T-helper 2 cell treated with Interferon-gamma antibody and Interleukin-4, amounts not matched to agents 100 ng/mL and 5 ng/mL, for 36 hours (primary cell): ENCODE measurements at regions not wholly inside any gene's neighbourhood (a gene's known extent, or its start where the extent isn't known, plus 50 kb on each side); places are given as distances from the start of the nearest gene placed in this dataset.
"Not testable (repeated sequence)": the region's sequence is repeated elsewhere in the genome, so short reads cannot be mapped to it uniquely, and the experiment has no call there.

Source experiments
- intact Hi-C: fragments of 100-400 bp; cut with micrococcal nuclease; formaldehyde crosslinking; loops from one replicate; pipeline ENCODE4 v1.15.1; 2023

- intact Hi-C loops, result no loop called here
Measured at GRCh38 chr11:109677231-109677630, 255.2 kb downstream of the C11orf87 start.

- intact Hi-C loops, result no loop called here
Measured at GRCh38 chr11:109677876-109678275, 255.9 kb downstream of the C11orf87 start.

- intact Hi-C loops, result no loop called here
Measured at GRCh38 chr11:109680127-109680526, 258.1 kb downstream of the C11orf87 start.

GRCh38 chr11:109682788-109683187 is 260.8 kb downstream of the C11orf87 start:
- intact Hi-C loops, result not testable (repeated sequence)

- intact Hi-C loops, result no loop called here
Measured at GRCh38 chr11:109695696-109696095, 273.7 kb downstream of the C11orf87 start.

- intact Hi-C loops, result no loop called here
Measured at GRCh38 chr11:109696191-109696897, 274.4 kb downstream of the C11orf87 start.

GRCh38 chr11:109697140-109697843 is 275.3 kb downstream of the C11orf87 start:
- intact Hi-C loops, result no loop called here

GRCh38 chr11:109698237-109698636 is 276.2 kb downstream of the C11orf87 start:
- intact Hi-C loops, result no loop called here

GRCh38 chr11:109704432-109704831 is 282.4 kb downstream of the C11orf87 start:
- intact Hi-C loops, result no loop called here

- intact Hi-C loops, result no loop called here
Measured at GRCh38 chr11:109706945-109707344, 285.0 kb downstream of the C11orf87 start.

GRCh38 chr11:109707411-109707810 is 285.4 kb downstream of the C11orf87 start:
- intact Hi-C loops, result no loop called here

GRCh38 chr11:109708184-109708583 is 286.2 kb downstream of the C11orf87 start:
- intact Hi-C loops, result no loop called here

GRCh38 chr11:109714444-109714843 is 292.5 kb downstream of the C11orf87 start:
- intact Hi-C loops, result not testable (repeated sequence)

GRCh38 chr11:109715424-109715823 is 293.4 kb downstream of the C11orf87 start:
- intact Hi-C loops, result not testable (repeated sequence)

- intact Hi-C loops, result no loop called here
Measured at GRCh38 chr11:109726061-109726460, 304.1 kb downstream of the C11orf87 start.

- intact Hi-C loops, result no loop called here
Measured at GRCh38 chr11:109728056-109728455, 306.1 kb downstream of the C11orf87 start.

- intact Hi-C loops, result no loop called here
Measured at GRCh38 chr11:109729761-109730160, 307.8 kb downstream of the C11orf87 start.

- intact Hi-C loops, result no loop called here
Measured at GRCh38 chr11:109730669-109731068, 308.7 kb downstream of the C11orf87 start.

GRCh38 chr11:109731451-109731850 is 309.5 kb downstream of the C11orf87 start:
- intact Hi-C loops, result no loop called here

GRCh38 chr11:109733245-109733644 is 311.3 kb downstream of the C11orf87 start:
- intact Hi-C loops, result no loop called here

- intact Hi-C loops, result no loop called here
Measured at GRCh38 chr11:109734566-109734965, 312.6 kb downstream of the C11orf87 start.

GRCh38 chr11:109735128-109735527 is 313.1 kb downstream of the C11orf87 start:
- intact Hi-C loops, result no loop called here

GRCh38 chr11:109739379-109739778 is 317.4 kb downstream of the C11orf87 start:
- intact Hi-C loops, result no loop called here
